Liver (tissue), 8 donors: ENCODE measurements at regions not wholly inside any gene's neighbourhood (a gene's known extent, or its start where the extent isn't known, plus 50 kb on each side); places are given as distances from the start of the nearest gene placed in this dataset.

Experiments
- DNase-seq: peaks from one replicate; pipeline ENCODE4 v3.0.0-alpha.2; 2017; ENCODE audit warnings: low spot score
- H3K27ac ChIP-seq, 2 donors: one replicate each; pipeline ENCODE4 v1.7.0; 2013; ENCODE audit warnings: inconsistent platforms in 2 of 2, low read length in 2 of 2, control low read depth in 1 of 2, low read depth in 1 of 2, mild to moderate bottlenecking in 1 of 2
- H3K27me3 ChIP-seq, 4 donors: one replicate each; pipeline versions ENCODE4 v1.6.1 to v1.7.0; 2013; ENCODE audit warnings: low read length in 3 of 4, inconsistent platforms in 1 of 4, mild to moderate bottlenecking in 1 of 4, moderate library complexity in 1 of 4; ENCODE audit not compliant: control insufficient read depth in 4 of 4, insufficient read depth in 4 of 4
- H3K36me3 ChIP-seq, 4 donors: one replicate each; pipeline versions ENCODE4 v1.6.1 to v1.7.0; 2013; ENCODE audit warnings: low read length in 3 of 4, mild to moderate bottlenecking in 3 of 4, low read depth in 1 of 4, moderate library complexity in 1 of 4; ENCODE audit not compliant: control insufficient read depth in 4 of 4, insufficient read depth in 3 of 4
- H3K4me1 ChIP-seq, 4 donors: one replicate each; pipeline versions ENCODE4 v1.6.1 to v1.7.0; 2013; ENCODE audit warnings: low read length in 3 of 4, mild to moderate bottlenecking in 3 of 4, moderate library complexity in 1 of 4; ENCODE audit not compliant: control insufficient read depth in 4 of 4, insufficient read depth in 4 of 4
- H3K4me3 ChIP-seq, 3 donors: one replicate each; pipeline versions ENCODE4 v1.6.1 to v1.7.0; 2013; ENCODE audit warnings: low read length in 3 of 3, control low read depth in 1 of 3, low read depth in 1 of 3, mild to moderate bottlenecking in 1 of 3
- H3K9ac ChIP-seq, 2 donors: one replicate each; pipeline ENCODE4 v1.7.0; 2013; ENCODE audit warnings: low read length in 2 of 2, mild to moderate bottlenecking in 2 of 2, moderate library complexity in 2 of 2, control low read depth in 1 of 2, low read depth in 1 of 2
- H3K9me3 ChIP-seq, 4 donors: one replicate each; pipeline versions ENCODE4 v1.6.1 to v1.7.0; 2013; ENCODE audit warnings: low read length in 3 of 4; ENCODE audit not compliant: control insufficient read depth in 4 of 4
- ATF3 ChIP-seq: IDR thresholded peaks from 2 replicates; pipeline ENCODE4 v1.6.1; 2016; ENCODE audit warnings: antibody characterized with exemption
- CTCF ChIP-seq: fragments of 150-350 bp; IDR thresholded peaks from 2 replicates; pipeline ENCODE4 v1.5.1; 2017; ENCODE audit warnings: improper control_type of control experiment, low read depth, low read length; ENCODE audit not compliant: missing input control
- EGR1 ChIP-seq, 2 donors: IDR thresholded peaks; 2 replicates each; pipeline ENCODE4 v1.6.1; 2016 to 2018; ENCODE audit warnings: antibody characterized with exemption in 2 of 2, low read depth in 2 of 2
- FOXA1 ChIP-seq: IDR thresholded peaks from 2 replicates; pipeline ENCODE4 v1.6.1; 2016; ENCODE audit warnings: antibody characterized with exemption
- FOXA2 ChIP-seq: IDR thresholded peaks from 2 replicates; pipeline ENCODE4 v1.6.1; 2016; ENCODE audit warnings: antibody characterized with exemption
- HNF4G ChIP-seq: IDR thresholded peaks from 2 replicates; pipeline ENCODE4 v1.6.1; 2016; ENCODE audit warnings: antibody characterized with exemption
- JUND ChIP-seq, 2 donors: IDR thresholded peaks; 2 replicates each; pipeline ENCODE4 v1.6.1; 2016; ENCODE audit warnings: antibody characterized with exemption in 2 of 2
- MAX ChIP-seq: IDR thresholded peaks from 2 replicates; pipeline ENCODE4 v1.6.1; 2016; ENCODE audit warnings: antibody characterized with exemption
- NR2F2 ChIP-seq: IDR thresholded peaks from 2 replicates; pipeline ENCODE4 v1.6.1; 2016; ENCODE audit warnings: antibody characterized with exemption
- RAD21 ChIP-seq, 2 donors: IDR thresholded peaks; 2 replicates each; pipeline ENCODE4 v1.6.1; 2016; ENCODE audit warnings: antibody characterized with exemption in 2 of 2, mild to moderate bottlenecking in 2 of 2
- REST ChIP-seq: IDR thresholded peaks from 2 replicates; pipeline ENCODE4 v1.6.1; 2016; ENCODE audit warnings: antibody characterized with exemption, mild to moderate bottlenecking
- RXRA ChIP-seq, 2 donors: IDR thresholded peaks; 2 replicates each; pipeline ENCODE4 v1.6.1; 2017 to 2018; ENCODE audit warnings: antibody characterized with exemption in 2 of 2, mild to moderate bottlenecking in 1 of 2
- SP1 ChIP-seq: IDR thresholded peaks from 2 replicates; pipeline ENCODE4 v1.6.1; 2018; ENCODE audit warnings: antibody characterized with exemption, mild to moderate bottlenecking
- TAF1 ChIP-seq: conservative IDR thresholded peaks from 2 replicates; pipeline ENCODE4 v1.6.1; 2016; ENCODE audit warnings: antibody characterized with exemption, mild to moderate bottlenecking
- YY1 ChIP-seq: IDR thresholded peaks from 2 replicates; pipeline ENCODE4 v1.6.1; 2016; ENCODE audit warnings: antibody characterized with exemption, mild to moderate bottlenecking
- WGBS: extraction: QIAGEN DNeasy Blood & Tissue Kit; methylation state at CpG from one replicate; pipeline ENCODE4 v1.1.7; 2013; 5-methylcytosine and 5-hydroxymethylcytosine counted together
- donor health status: healthy.
- donor health status: healthy.
- donor health status: healthy.
- donor health status: healthy.
- donor health status: healthy.

- no peak for TF ChIP-seq CTCF
Measured at GRCh38 chr20:3328501-3328900, 79.0 kb downstream of the DNAAF9 start (continued).

- H3K27me3 ChIP-seq: no peaks in the 10 kb centered on the region
- H3K4me1 ChIP-seq: no peaks in the 10 kb centered on the region
- H3K36me3 ChIP-seq: peaks cover 0 to 2% (median under 1%) of the 10 kb centered on the region in 4 donors
- no peaks in the 10 kb centered on the region for H3K9me3 ChIP-seq
- no peak overlapping the region for H3K4me3 ChIP-seq
- no peak overlapping the region for H3K27ac ChIP-seq
- 90% methylated on average over 7 of the region's 7 CpGs for WGBS
- no peak for TF ChIP-seq TAF1
- no peak for TF ChIP-seq EGR1 (IDR thresholded peaks at IDR 0.05; ENCODE audit: low read depth in 2 of 2)
- no peak for TF ChIP-seq FOXA2
- TF ChIP-seq YY1: no peak
- no peak for TF ChIP-seq MAX
- no peak for TF ChIP-seq RAD21 (IDR thresholded peaks at IDR 0.05)
- TF ChIP-seq HNF4G: no peak
- no peak for DNase-seq
- no peak overlapping the region for H3K9ac ChIP-seq
Measured at GRCh38 chr20:3326779-3327521, 80.5 kb downstream of the DNAAF9 start.

- H3K27ac ChIP-seq: no peak overlapping the region
- no peaks in the 10 kb centered on the region for H3K9me3 ChIP-seq
- DNase-seq: no peak
- H3K4me3 ChIP-seq: no peak overlapping the region
- H3K36me3 ChIP-seq: peaks cover 0 to 2% (median 0%) of the 10 kb centered on the region in 4 donors
- no peak for TF ChIP-seq FOXA1
- no peak for TF ChIP-seq TAF1
- TF ChIP-seq JUND (IDR thresholded peaks at IDR 0.05): no peak
- no peak for TF ChIP-seq RXRA (IDR thresholded peaks at IDR 0.05)
- TF ChIP-seq HNF4G: no peak
- no peak for TF ChIP-seq SP1
- no peak for TF ChIP-seq NR2F2
- TF ChIP-seq FOXA2: no peak
- no peak for TF ChIP-seq REST
- no peak for TF ChIP-seq ATF3
- no peaks in the 10 kb centered on the region for H3K4me1 ChIP-seq
- no peak overlapping the region for H3K9ac ChIP-seq
- 94% methylated on average over 2 of the region's 2 CpGs for whole genome bisulfite sequencing
- H3K27me3 ChIP-seq: no peaks in the 10 kb centered on the region
Measured at GRCh38 chr20:3325864-3326263, 81.6 kb downstream of the DNAAF9 start.
